Tibial nerve (tissue), 4 donors: ENCODE measurements at regions not wholly inside any gene's neighbourhood (a gene's known extent, or its start where the extent isn't known, plus 50 kb on each side); places are given as distances from the start of the nearest gene placed in this dataset.

ENCODE experiments used
- CTCF ChIP-seq, 5 experiments: fragments of 200-600 bp in 3 of 5; fragments of 450-650 bp in 2 of 5; sonication (generic) in 3 of 5; IDR thresholded peaks; one replicate each; pipeline ENCODE4 v1.5.1; 2016 to 2019; ENCODE audit warnings: antibody characterized with exemption in 5 of 5, mild to moderate bottlenecking in 3 of 5, moderate library complexity in 2 of 5
- EP300 ChIP-seq, 2 donors: sonication (generic); formaldehyde crosslinking; IDR thresholded peaks; one replicate each; pipeline ENCODE4 v1.6.1; 2017; ENCODE audit warnings: antibody characterized with exemption in 2 of 2, mild to moderate bottlenecking in 1 of 2

GRCh38 chr16:26911436-26911835 lies 155.3 kb upstream of the C16orf82 start:
- TF ChIP-seq CTCF (IDR thresholded peaks at IDR 0.05): no peak
- no peak for TF ChIP-seq EP300 (IDR thresholded peaks at IDR 0.05)
